HAP-1 (cell line): ENCODE measurements at regions not wholly inside any gene's neighbourhood (a gene's known extent, or its start where the extent isn't known, plus 50 kb on each side); places are given as distances from the start of the nearest gene placed in this dataset.

Experiments used
- DNase-seq, 2 experiments: peaks; one replicate each; pipeline ENCODE4 v3.0.0-alpha.2; 2016 to 2020; ENCODE audit warnings: low spot score in 2 of 2
- H3K27me3 ChIP-seq: fragments of 250-450 bp; sonication (Bioruptor Pico); 2 replicates; pipeline ENCODE4 v1.5.1; 2020; ENCODE audit warnings: low read depth, mild to moderate bottlenecking, moderate library complexity
- H3K36me3 ChIP-seq: fragments of 250-450 bp; sonication (Bioruptor Pico); replicated peaks from 2 replicates; pipeline ENCODE4 v1.5.1; 2020; ENCODE audit warnings: mild to moderate bottlenecking
- H3K4me1 ChIP-seq: fragments of 250-450 bp; sonication (Bioruptor Pico); 2 replicates; pipeline ENCODE4 v1.5.1; 2020; ENCODE audit warnings: mild to moderate bottlenecking
- H3K4me3 ChIP-seq: fragments of 250-450 bp; sonication (Bioruptor Pico); 2 replicates; pipeline ENCODE4 v1.5.1; 2020; ENCODE audit warnings: mild to moderate bottlenecking, moderate library complexity
- H3K9me3 ChIP-seq: fragments of 250-450 bp; sonication (Bioruptor Pico); 2 replicates; pipeline ENCODE4 v1.5.1; 2020; ENCODE audit warnings: mild to moderate bottlenecking, moderate library complexity
- in situ Hi-C: fragments of 300-500 bp; cut with MboI; formaldehyde crosslinking; loops from 3 replicates; pipeline ENCODE4 v1.14.3; 2020; ENCODE audit warnings: low sequenced_read_pairs, inconsistent platforms, mixed read lengths

GRCh38 chr10:45505311-45505710 lies 131.3 kb downstream of the ALOX5 start:
- in situ Hi-C loops = no loop called here
- no peaks in the 10 kb centered on the region for H3K36me3 ChIP-seq

GRCh38 chr10:45502458-45502857 lies 128.4 kb downstream of the ALOX5 start:
- Histone ChIP-seq H3K27me3 (no peaks in the 10 kb centered on the region), H3K4me3 (no peak overlapping the region), H3K4me1 (peaks cover 12% of the 10 kb centered on the region), H3K36me3 (no peaks in the 10 kb centered on the region), H3K9me3 (no peaks in the 10 kb centered on the region)
- in situ Hi-C loops = no loop called here
- DNase-seq = no peak

More at GRCh38 chr10:45505311-45505710, 131.3 kb downstream of the ALOX5 start:
- DNase-seq = no peak
- no peaks in the 10 kb centered on the region for H3K27me3 ChIP-seq
- H3K4me1 ChIP-seq = peaks cover 12% of the 10 kb centered on the region
- H3K9me3 ChIP-seq = no peaks in the 10 kb centered on the region
- H3K4me3 ChIP-seq = no peak overlapping the region

- no peaks in the 10 kb centered on the region for H3K36me3 ChIP-seq
- H3K4me3 ChIP-seq = no peak overlapping the region
- in situ Hi-C loops = no loop called here
- H3K4me1 ChIP-seq = peaks cover 6% of the 10 kb centered on the region
- no peaks in the 10 kb centered on the region for H3K9me3 ChIP-seq
- no peak for DNase-seq
- H3K27me3 ChIP-seq = no peaks in the 10 kb centered on the region
These were observed 127.8 kb downstream of the ALOX5 start for GRCh38 chr10:45501791-45502190.

GRCh38 chr10:45500798-45501197 lies 126.8 kb downstream of the ALOX5 start:
- Histone ChIP-seq H3K4me1 (no peaks in the 10 kb centered on the region), H3K27me3 (no peaks in the 10 kb centered on the region), H3K36me3 (no peaks in the 10 kb centered on the region), H3K4me3 (no peak overlapping the region), H3K9me3 (no peaks in the 10 kb centered on the region)
- in situ Hi-C loops = no loop called here
- DNase-seq = no peak

- DNase-seq = no peak
- no peaks in the 10 kb centered on the region for H3K27me3 ChIP-seq
- no peak overlapping the region for H3K4me3 ChIP-seq
- no peaks in the 10 kb centered on the region for H3K4me1 ChIP-seq
- in situ Hi-C loops = no loop called here
- H3K9me3 ChIP-seq = no peaks in the 10 kb centered on the region
- no peaks in the 10 kb centered on the region for H3K36me3 ChIP-seq
These were observed 126.3 kb downstream of the ALOX5 start for GRCh38 chr10:45500304-45500703.

GRCh38 chr10:45495438-45496152 lies 121.6 kb downstream of the ALOX5 start:
- Histone ChIP-seq H3K4me1 (no peaks in the 10 kb centered on the region), H3K9me3 (no peaks in the 10 kb centered on the region), H3K27me3 (no peaks in the 10 kb centered on the region), H3K36me3 (no peaks in the 10 kb centered on the region), H3K4me3 (no peak overlapping the region)
- in situ Hi-C loops = no loop called here
- no peak for DNase-seq
